OCI-LY7 (cell line): ENCODE measurements at regions not wholly inside any gene's neighbourhood (a gene's known extent, or its start where the extent isn't known, plus 50 kb on each side); places are given as distances from the start of the nearest gene placed in this dataset.

Experiments
- BruUV-seq: library from RNA; stranded (reverse); fragments of 400-500 nt; replicated peaks from 2 replicates; lab custom pipeline; 2021; lab: Mats Ljungman, UMichigan
- CTCF ChIA-PET: fragments of 300-600 bp; sonication (Branson Sonifier 250); formaldehyde crosslinking; loops from one replicate; lab custom pipeline; 2022; ENCODE audit warnings: antibody characterized with exemption; ENCODE audit not compliant: unreplicated experiment; lab: Charles Lee
- POLR2A ChIA-PET: fragments of 300-600 bp; sonication (Branson Sonifier 250); formaldehyde crosslinking; loops from one replicate; lab custom pipeline; 2022; ENCODE audit warnings: antibody characterized with exemption; lab: Charles Lee
- DNase-seq: peaks from one replicate; pipeline ENCODE4 v3.0.0-alpha.2; 2015; ENCODE audit warnings: low spot score
- H2AFZ ChIP-seq: fragments of 200-600 bp; sonication (generic), shearing (Covaris generic); 2 replicates; pipeline ENCODE4 v1.6.1; 2014; ENCODE audit warnings: mild to moderate bottlenecking, antibody characterized with exemption, low read length, moderate library complexity
- H3K27ac ChIP-seq: fragments of 200-600 bp; sonication (generic); 2 replicates; pipeline ENCODE4 v1.5.1; 2014; ENCODE audit warnings: mixed run types, low read depth, mild to moderate bottlenecking, moderate library complexity, low read length, inconsistent platforms; ENCODE audit not compliant: poor library complexity, severe bottlenecking
- H3K36me3 ChIP-seq: fragments of 200-600 bp; sonication (generic); 2 replicates; pipeline ENCODE4 v1.6.1; 2014; ENCODE audit warnings: mild to moderate bottlenecking, antibody characterized with exemption, low read length, moderate library complexity, mixed read lengths; ENCODE audit not compliant: insufficient read depth
- H3K4me1 ChIP-seq: fragments of 200-600 bp; sonication (generic); 2 replicates; pipeline ENCODE4 v1.5.1; 2014; ENCODE audit warnings: mild to moderate bottlenecking, low read length; ENCODE audit not compliant: insufficient read depth, poor library complexity, severe bottlenecking
- H3K4me2 ChIP-seq: fragments of 200-600 bp; sonication (generic); 2 replicates; pipeline ENCODE4 v1.6.1; 2014; ENCODE audit warnings: mild to moderate bottlenecking, low read length
- H3K4me3 ChIP-seq: fragments of 200-600 bp; sonication (generic); 2 replicates; pipeline ENCODE4 v1.5.1; 2014; ENCODE audit warnings: mild to moderate bottlenecking, low read depth, low read length; ENCODE audit not compliant: poor library complexity, severe bottlenecking
- H3K79me2 ChIP-seq: fragments of 200-600 bp; sonication (generic); 2 replicates; pipeline ENCODE4 v1.6.1; 2016; ENCODE audit warnings: low read depth, mild to moderate bottlenecking, low read length, moderate library complexity, mixed read lengths; ENCODE audit not compliant: insufficient read depth
- H3K9me2 ChIP-seq: fragments of 200-600 bp; sonication (generic); 2 replicates; pipeline ENCODE4 v1.6.1; 2016; ENCODE audit warnings: mild to moderate bottlenecking, low read length, mixed read lengths; ENCODE audit not compliant: insufficient read depth
- H3K9me3 ChIP-seq: fragments of 200-600 bp; sonication (generic); 2 replicates; pipeline ENCODE4 v1.6.1; 2014; ENCODE audit warnings: mild to moderate bottlenecking, mixed run types, low read length, mixed read lengths
- H4K20me1 ChIP-seq: fragments of 200-600 bp; sonication (generic); 2 replicates; pipeline ENCODE4 v1.6.1; 2014; ENCODE audit warnings: mild to moderate bottlenecking, antibody characterized with exemption, low read length, moderate library complexity, mixed read lengths; ENCODE audit not compliant: insufficient read depth
- EZH2phosphoT487 ChIP-seq: fragments of 200-600 bp; sonication (generic); IDR thresholded peaks from 2 replicates; pipeline ENCODE4 v1.6.1; 2018; ENCODE audit warnings: low read depth, borderline replicate concordance, mild to moderate bottlenecking, mixed run types, antibody characterized with exemption, low read length, moderate library complexity, mixed read lengths
- intact Hi-C: fragments of 100-400 bp; cut with micrococcal nuclease; formaldehyde crosslinking; loops from one replicate; pipeline ENCODE4 v1.10.0; 2022; ENCODE audit not compliant: unreplicated experiment
- TF ChIP-seq, protein P1 (sequence below): fragments of 200-600 bp; sonication (generic); conservative IDR thresholded peaks from 2 replicates; pipeline ENCODE4 v1.5.1; 2014; ENCODE audit warnings: mild to moderate bottlenecking, antibody characterized with exemption, low read length, moderate library complexity, mixed read lengths

DNA sequence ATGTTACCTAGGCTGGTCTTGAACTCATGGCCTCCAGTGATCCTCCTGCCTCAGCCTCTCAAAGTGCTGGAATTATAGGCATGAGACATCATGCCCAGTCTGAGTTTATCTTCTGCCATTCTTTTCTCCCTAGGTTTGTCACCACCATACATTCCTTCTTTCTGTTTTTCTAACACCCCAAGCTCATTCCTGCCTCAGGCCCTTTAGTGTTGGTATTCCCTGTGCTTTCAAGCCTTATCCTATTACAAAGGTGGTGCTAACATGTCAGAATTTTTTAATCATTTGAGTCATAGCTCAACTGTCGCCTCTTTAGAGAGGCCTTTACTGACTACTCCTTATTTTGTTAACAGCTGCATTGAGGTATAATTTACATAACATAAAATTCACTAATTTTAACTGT lies 221.1 kb upstream of the PRSS16 start:
- BruUV-seq: no TSS peak
- H3K4me2 ChIP-seq: no peak overlapping the region
- CTCF ChIA-PET: no interaction called here
- no peaks in the 10 kb centered on the region for H3K9me3 ChIP-seq
- no peaks in the 10 kb centered on the region for H3K9me2 ChIP-seq
- no peaks in the 10 kb centered on the region for H4K20me1 ChIP-seq
- H3K27ac ChIP-seq: no peak overlapping the region
- no peaks in the 10 kb centered on the region for H3K79me2 ChIP-seq
- POLR2A ChIA-PET: no interaction called here
- H2AFZ ChIP-seq: no peak overlapping the region
- TF ChIP-seq, protein P1, sequence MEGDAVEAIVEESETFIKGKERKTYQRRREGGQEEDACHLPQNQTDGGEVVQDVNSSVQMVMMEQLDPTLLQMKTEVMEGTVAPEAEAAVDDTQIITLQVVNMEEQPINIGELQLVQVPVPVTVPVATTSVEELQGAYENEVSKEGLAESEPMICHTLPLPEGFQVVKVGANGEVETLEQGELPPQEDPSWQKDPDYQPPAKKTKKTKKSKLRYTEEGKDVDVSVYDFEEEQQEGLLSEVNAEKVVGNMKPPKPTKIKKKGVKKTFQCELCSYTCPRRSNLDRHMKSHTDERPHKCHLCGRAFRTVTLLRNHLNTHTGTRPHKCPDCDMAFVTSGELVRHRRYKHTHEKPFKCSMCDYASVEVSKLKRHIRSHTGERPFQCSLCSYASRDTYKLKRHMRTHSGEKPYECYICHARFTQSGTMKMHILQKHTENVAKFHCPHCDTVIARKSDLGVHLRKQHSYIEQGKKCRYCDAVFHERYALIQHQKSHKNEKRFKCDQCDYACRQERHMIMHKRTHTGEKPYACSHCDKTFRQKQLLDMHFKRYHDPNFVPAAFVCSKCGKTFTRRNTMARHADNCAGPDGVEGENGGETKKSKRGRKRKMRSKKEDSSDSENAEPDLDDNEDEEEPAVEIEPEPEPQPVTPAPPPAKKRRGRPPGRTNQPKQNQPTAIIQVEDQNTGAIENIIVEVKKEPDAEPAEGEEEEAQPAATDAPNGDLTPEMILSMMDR: no peak
- no peak for TF ChIP-seq EZH2phosphoT487
- no peaks in the 10 kb centered on the region for H3K36me3 ChIP-seq
- intact Hi-C loops: no loop called here
- DNase-seq: no peak
- H3K4me1 ChIP-seq: no peaks in the 10 kb centered on the region
- H3K4me3 ChIP-seq: no peak overlapping the region

DNA sequence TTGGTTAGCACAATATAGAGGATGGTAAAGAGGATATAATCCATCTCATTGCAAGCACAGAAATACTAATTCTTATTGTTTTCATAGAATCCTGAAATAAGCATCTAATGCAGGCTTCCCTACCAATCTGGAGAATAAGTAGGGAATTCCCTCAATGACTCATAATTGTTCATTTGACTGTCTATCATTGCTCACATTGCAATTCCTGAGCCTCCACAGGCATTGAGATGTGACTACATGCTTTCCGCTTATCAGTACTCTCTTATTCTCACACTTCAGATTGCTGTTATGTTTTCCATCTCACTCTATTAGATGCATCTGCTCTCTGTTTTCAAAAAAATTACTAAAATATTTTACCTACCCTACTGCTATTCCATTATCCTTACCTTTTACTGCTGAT lies 216.2 kb upstream of the PRSS16 start:
- intact Hi-C loops: no loop called here
- H3K4me3 ChIP-seq: no peak overlapping the region
- H3K79me2 ChIP-seq: no peaks in the 10 kb centered on the region
- CTCF ChIA-PET: no interaction called here
- no peak overlapping the region for H3K4me2 ChIP-seq
- H3K9me2 ChIP-seq: no peaks in the 10 kb centered on the region
- no peaks in the 10 kb centered on the region for H4K20me1 ChIP-seq
- BruUV-seq: no TSS peak
- POLR2A ChIA-PET: no interaction called here
- H3K27ac ChIP-seq: no peak overlapping the region
- H3K36me3 ChIP-seq: no peaks in the 10 kb centered on the region
- H3K9me3 ChIP-seq: no peaks in the 10 kb centered on the region
- H3K4me1 ChIP-seq: no peaks in the 10 kb centered on the region
- TF ChIP-seq EZH2phosphoT487: no peak
- TF ChIP-seq, protein P1: no peak
- no peak for DNase-seq
- H2AFZ ChIP-seq: no peak overlapping the region

DNA sequence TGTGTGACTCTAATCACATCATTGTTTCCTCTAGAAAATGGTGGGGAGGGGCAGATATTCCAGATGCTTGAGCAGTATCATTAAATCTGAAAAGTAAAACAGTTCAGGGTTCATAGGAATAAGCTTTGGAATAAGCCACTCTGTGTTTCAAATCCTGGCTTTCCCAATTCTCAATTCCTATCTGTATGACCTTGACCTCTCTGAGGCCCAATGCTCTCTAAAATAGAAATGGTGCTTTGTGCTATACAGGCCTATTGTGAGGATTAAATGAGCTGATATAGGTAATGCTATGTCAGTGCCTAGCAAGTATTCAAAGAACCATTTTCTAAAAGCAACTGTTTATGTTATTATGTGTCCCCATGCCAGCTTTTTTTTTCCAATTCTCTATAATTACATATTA lies 209.0 kb upstream of the PRSS16 start:
- no peaks in the 10 kb centered on the region for H3K9me2 ChIP-seq
- H4K20me1 ChIP-seq: no peaks in the 10 kb centered on the region
- BruUV-seq: no TSS peak
- intact Hi-C loops: no loop called here
- no peaks in the 10 kb centered on the region for H3K79me2 ChIP-seq
- POLR2A ChIA-PET: interaction anchor here (0.5 kb wide), 1 partner anchor 1864 kb away, joined by 3 read pairs; no protein-coding TSS in a partner anchor
- TF ChIP-seq EZH2phosphoT487: no peak
- TF ChIP-seq, protein P1: no peak
- H3K4me1 ChIP-seq: no peaks in the 10 kb centered on the region
- no peak for DNase-seq
- no peaks in the 10 kb centered on the region for H3K36me3 ChIP-seq
- H2AFZ ChIP-seq: no peak overlapping the region
- H3K4me3 ChIP-seq: no peak overlapping the region
- H3K4me2 ChIP-seq: no peak overlapping the region
- no peak overlapping the region for H3K27ac ChIP-seq
- CTCF ChIA-PET: no interaction called here
- H3K9me3 ChIP-seq: no peaks in the 10 kb centered on the region
